Skeletal muscle satellite cell (primary cell): ENCODE measurements at regions not wholly inside any gene's neighbourhood (a gene's known extent, or its start where the extent isn't known, plus 50 kb on each side); places are given as distances from the start of the nearest gene placed in this dataset.

Experiments
- H3K27me3 ChIP-seq: 2 replicates; pipeline ENCODE4 v1.7.0; 2013; ENCODE audit warnings: low read length; ENCODE audit not compliant: control insufficient read depth, insufficient read depth
- H3K36me3 ChIP-seq: 2 replicates; pipeline ENCODE4 v1.7.0; 2013; ENCODE audit warnings: mild to moderate bottlenecking, control low read depth, low read length; ENCODE audit not compliant: insufficient read depth
- H3K4me1 ChIP-seq: 2 replicates; pipeline ENCODE4 v1.7.0; 2013; ENCODE audit warnings: low read length; ENCODE audit not compliant: control insufficient read depth, insufficient read depth
- H3K4me2 ChIP-seq: 2 replicates; pipeline ENCODE4 v1.7.0; 2013; ENCODE audit warnings: mild to moderate bottlenecking, low read length
- H3K4me3 ChIP-seq: 2 replicates; pipeline ENCODE4 v1.7.0; 2013; ENCODE audit warnings: low read length
- H3K9ac ChIP-seq: 2 replicates; pipeline ENCODE4 v1.7.0; 2013; ENCODE audit warnings: mild to moderate bottlenecking, low read depth, low read length, moderate library complexity
- H3K9me3 ChIP-seq: replicated peaks from 2 replicates; pipeline ENCODE4 v1.7.0; 2013; ENCODE audit warnings: mild to moderate bottlenecking, control low read depth, low read length

GRCh38 chr2:156852210-156852609 lies 405.3 kb upstream of the GALNT5 start:
- Histone ChIP-seq H3K4me2 (no peak overlapping the region), H3K4me3 (no peak overlapping the region), H3K4me1 (no peaks in the 10 kb centered on the region), H3K9ac (no peak overlapping the region), H3K36me3 (no peaks in the 10 kb centered on the region), H3K27me3 (no peaks in the 10 kb centered on the region), H3K9me3 (no peaks in the 10 kb centered on the region)

GRCh38 chr2:156852681-156853080 lies 404.8 kb upstream of the GALNT5 start:
- H3K9me3 ChIP-seq, result no peaks in the 10 kb centered on the region
- H3K27me3 ChIP-seq, result no peaks in the 10 kb centered on the region
- H3K4me1 ChIP-seq, result no peaks in the 10 kb centered on the region

GRCh38 chr2:156864325-156864724 lies 393.2 kb upstream of the GALNT5 start:
- no peaks in the 10 kb centered on the region for H3K9me3 ChIP-seq
- no peak overlapping the region for H3K4me2 ChIP-seq

More at GRCh38 chr2:156852681-156853080, 404.8 kb upstream of the GALNT5 start:
- H3K9ac ChIP-seq, result no peak overlapping the region
- no peaks in the 10 kb centered on the region for H3K36me3 ChIP-seq
- H3K4me3 ChIP-seq, result no peak overlapping the region
- no peak overlapping the region for H3K4me2 ChIP-seq

GRCh38 chr2:156864753-156865152 lies 392.8 kb upstream of the GALNT5 start:
- Histone ChIP-seq H3K4me1 (no peaks in the 10 kb centered on the region), H3K36me3 (no peaks in the 10 kb centered on the region), H3K9ac (no peak overlapping the region), H3K27me3 (no peaks in the 10 kb centered on the region), H3K4me2 (no peak overlapping the region), H3K4me3 (no peak overlapping the region), H3K9me3 (no peaks in the 10 kb centered on the region)

More at GRCh38 chr2:156864325-156864724, 393.2 kb upstream of the GALNT5 start:
- no peak overlapping the region for H3K9ac ChIP-seq
- no peaks in the 10 kb centered on the region for H3K4me1 ChIP-seq
- no peaks in the 10 kb centered on the region for H3K36me3 ChIP-seq
- no peaks in the 10 kb centered on the region for H3K27me3 ChIP-seq
- H3K4me3 ChIP-seq, result no peak overlapping the region

GRCh38 chr2:156867201-156867600 lies 390.3 kb upstream of the GALNT5 start:
- Histone ChIP-seq H3K4me2 (no peak overlapping the region), H3K36me3 (no peaks in the 10 kb centered on the region), H3K9ac (no peak overlapping the region), H3K4me3 (no peak overlapping the region), H3K27me3 (no peaks in the 10 kb centered on the region), H3K4me1 (no peaks in the 10 kb centered on the region), H3K9me3 (no peaks in the 10 kb centered on the region)

GRCh38 chr2:156874707-156875106 lies 382.8 kb upstream of the GALNT5 start:
- no peak overlapping the region for H3K9ac ChIP-seq
- no peak overlapping the region for H3K4me3 ChIP-seq
- no peaks in the 10 kb centered on the region for H3K4me1 ChIP-seq
- H3K4me2 ChIP-seq, result no peak overlapping the region
- H3K9me3 ChIP-seq, result no peaks in the 10 kb centered on the region
- H3K27me3 ChIP-seq, result no peaks in the 10 kb centered on the region
- no peaks in the 10 kb centered on the region for H3K36me3 ChIP-seq

GRCh38 chr2:156883804-156884203 lies 373.7 kb upstream of the GALNT5 start:
- no peak overlapping the region for H3K4me2 ChIP-seq
- H3K9ac ChIP-seq, result no peak overlapping the region
- H3K4me3 ChIP-seq, result no peak overlapping the region
- no peaks in the 10 kb centered on the region for H3K36me3 ChIP-seq
- no peaks in the 10 kb centered on the region for H3K27me3 ChIP-seq
- H3K4me1 ChIP-seq, result no peaks in the 10 kb centered on the region
- H3K9me3 ChIP-seq, result no peaks in the 10 kb centered on the region

- no peak overlapping the region for H3K4me3 ChIP-seq
- no peak overlapping the region for H3K9ac ChIP-seq
- H3K36me3 ChIP-seq, result no peaks in the 10 kb centered on the region
- H3K4me2 ChIP-seq, result no peak overlapping the region
- no peaks in the 10 kb centered on the region for H3K27me3 ChIP-seq
- no peaks in the 10 kb centered on the region for H3K4me1 ChIP-seq
- H3K9me3 ChIP-seq, result no peaks in the 10 kb centered on the region
These were observed 373.3 kb upstream of the GALNT5 start for GRCh38 chr2:156884216-156884615.

GRCh38 chr2:156890529-156891148 lies 366.9 kb upstream of the GALNT5 start:
- peaks cover 6% of the 10 kb centered on the region for H3K27me3 ChIP-seq
- H3K9ac ChIP-seq, result no peak overlapping the region
- H3K36me3 ChIP-seq, result no peaks in the 10 kb centered on the region
- no peaks in the 10 kb centered on the region for H3K4me1 ChIP-seq
- H3K9me3 ChIP-seq, result no peaks in the 10 kb centered on the region
- H3K4me2 ChIP-seq, result no peak overlapping the region
- no peak overlapping the region for H3K4me3 ChIP-seq

GRCh38 chr2:156891609-156892008 lies 365.9 kb upstream of the GALNT5 start:
- Histone ChIP-seq H3K9me3 (no peaks in the 10 kb centered on the region), H3K27me3 (peaks cover 6% of the 10 kb centered on the region), H3K36me3 (no peaks in the 10 kb centered on the region), H3K9ac (no peak overlapping the region), H3K4me3 (no peak overlapping the region), H3K4me1 (no peaks in the 10 kb centered on the region), H3K4me2 (no peak overlapping the region)

GRCh38 chr2:156892467-156893281 lies 364.8 kb upstream of the GALNT5 start:
- Histone ChIP-seq H3K9ac (peak overlapping the region; percentile 36), H3K4me2 (peak overlapping the region; percentile 86), H3K4me1 (no peaks in the 10 kb centered on the region), H3K27me3 (peaks cover 6% of the 10 kb centered on the region), H3K9me3 (no peaks in the 10 kb centered on the region), H3K36me3 (no peaks in the 10 kb centered on the region), H3K4me3 (peak overlapping the region; percentile 49)

GRCh38 chr2:156896294-156896693 lies 361.2 kb upstream of the GALNT5 start:
- Histone ChIP-seq H3K9ac (no peak overlapping the region), H3K27me3 (peaks cover 6% of the 10 kb centered on the region)

More at GRCh38 chr2:156896294-156896693, 361.2 kb upstream of the GALNT5 start:
- no peak overlapping the region for H3K4me3 ChIP-seq
- no peaks in the 10 kb centered on the region for H3K4me1 ChIP-seq
- H3K36me3 ChIP-seq, result no peaks in the 10 kb centered on the region
- no peaks in the 10 kb centered on the region for H3K9me3 ChIP-seq
- no peak overlapping the region for H3K4me2 ChIP-seq
